Panc1 (cell line): ENCODE measurements at regions not wholly inside any gene's neighbourhood (a gene's known extent, or its start where the extent isn't known, plus 50 kb on each side); places are given as distances from the start of the nearest gene placed in this dataset.

Source experiments
- ATAC-seq: fragments of 200-7000 bp; cut with Tn5 transposase; 2 replicates; pipeline ENCODE4 v1.9.1; 2020; ENCODE audit warnings: mild to moderate bottlenecking, moderate library complexity
- BruUV-seq: library from RNA; stranded (reverse); fragments of 400-500 nt; replicated peaks from 2 replicates; lab custom pipeline; 2021; lab: Mats Ljungman, UMichigan
- CTCF ChIA-PET: fragments of 300-600 bp; sonication (Branson Sonifier 250); formaldehyde crosslinking; loops from one replicate; lab custom pipeline; 2022; ENCODE audit warnings: antibody characterized with exemption; lab: Charles Lee
- POLR2A ChIA-PET: fragments of 300-600 bp; sonication (Branson Sonifier 250); formaldehyde crosslinking; loops from one replicate; lab custom pipeline; 2022; ENCODE audit warnings: antibody characterized with exemption; lab: Charles Lee
- DNase-seq: peaks from one replicate; pipeline ENCODE4 v3.0.0-alpha.2; 2010; ENCODE audit warnings: low read depth, low spot score
- H3K27ac ChIP-seq: 2 replicates; pipeline ENCODE4 v1.5.1; 2011; ENCODE audit warnings: mild to moderate bottlenecking, low read length, inconsistent platforms
- H3K27me3 ChIP-seq: fragments of 200-500 bp; sonication (Bioruptor generic); 2 replicates; pipeline ENCODE4 v1.6.0; 2014; ENCODE audit warnings: low read length, inconsistent platforms; ENCODE audit not compliant: control insufficient read depth, insufficient read depth
- H3K36me3 ChIP-seq: fragments of 200-500 bp; sonication (Bioruptor generic); 2 replicates; pipeline ENCODE4 v1.5.1; 2014; ENCODE audit warnings: inconsistent platforms, mild to moderate bottlenecking, low read length, moderate library complexity; ENCODE audit not compliant: control insufficient read depth, insufficient read depth
- H3K4me1 ChIP-seq: 2 replicates; pipeline ENCODE4 v1.5.1; 2011; ENCODE audit warnings: inconsistent platforms, mild to moderate bottlenecking, low read length, moderate library complexity; ENCODE audit not compliant: control insufficient read depth, insufficient read depth
- H3K4me3 ChIP-seq, 2 experiments: 2 replicates each; pipeline ENCODE4 v1.5.1; 2011 to 2012; ENCODE audit warnings: low read depth in 2 of 2, low read length in 2 of 2, mild to moderate bottlenecking in 2 of 2, inconsistent platforms in 1 of 2, moderate library complexity in 1 of 2
- H3K9me3 ChIP-seq: fragments of 200-500 bp; sonication (Bioruptor generic); 2 replicates; pipeline ENCODE4 v1.5.1; 2014; ENCODE audit warnings: low read depth, mild to moderate bottlenecking, inconsistent platforms, low read length, moderate library complexity; ENCODE audit not compliant: control insufficient read depth, insufficient read depth
- POLR2AphosphoS5 ChIP-seq: IDR thresholded peaks from 2 replicates; pipeline ENCODE4 v1.6.1; 2012; ENCODE audit warnings: mild to moderate bottlenecking, low read depth, low read length, moderate library complexity
- SIN3A ChIP-seq: IDR thresholded peaks from 2 replicates; pipeline ENCODE4 v1.6.1; 2012; ENCODE audit warnings: low read depth, mild to moderate bottlenecking, low read length, moderate library complexity, borderline replicate concordance; ENCODE audit not compliant: insufficient read depth
- TCF7L2 ChIP-seq: IDR thresholded peaks from 2 replicates; pipeline ENCODE4 v1.6.1; 2011; ENCODE audit warnings: mild to moderate bottlenecking, low read depth, low read length, inconsistent platforms
- in situ Hi-C: cut with HindIII; loops from 2 replicates; pipeline ENCODE4 v1.10.0; 2016; ENCODE audit warnings: low sequenced_read_pairs, low pct_unique_long_range_greater_than_20kb
- intact Hi-C: fragments of 100-400 bp; cut with micrococcal nuclease; formaldehyde crosslinking; loops from one replicate; pipeline ENCODE4 v1.10.0; 2022; ENCODE audit not compliant: unreplicated experiment
- TF ChIP-seq, protein P1 (sequence below), 2 experiments: IDR thresholded peaks; 2 replicates each; pipeline ENCODE4 v1.6.1; 2011 to 2012; ENCODE audit warnings: low read depth in 2 of 2, control low read depth in 1 of 2, low read length in 1 of 2, mild to moderate bottlenecking in 1 of 2, moderate library complexity in 1 of 2; ENCODE audit not compliant: insufficient read depth in 1 of 2
- TF ChIP-seq, protein P2 (sequence below): fragments of 450-650 bp; IDR thresholded peaks from 2 replicates; pipeline ENCODE4 v1.5.1; 2017; ENCODE audit warnings: mild to moderate bottlenecking

DNA sequence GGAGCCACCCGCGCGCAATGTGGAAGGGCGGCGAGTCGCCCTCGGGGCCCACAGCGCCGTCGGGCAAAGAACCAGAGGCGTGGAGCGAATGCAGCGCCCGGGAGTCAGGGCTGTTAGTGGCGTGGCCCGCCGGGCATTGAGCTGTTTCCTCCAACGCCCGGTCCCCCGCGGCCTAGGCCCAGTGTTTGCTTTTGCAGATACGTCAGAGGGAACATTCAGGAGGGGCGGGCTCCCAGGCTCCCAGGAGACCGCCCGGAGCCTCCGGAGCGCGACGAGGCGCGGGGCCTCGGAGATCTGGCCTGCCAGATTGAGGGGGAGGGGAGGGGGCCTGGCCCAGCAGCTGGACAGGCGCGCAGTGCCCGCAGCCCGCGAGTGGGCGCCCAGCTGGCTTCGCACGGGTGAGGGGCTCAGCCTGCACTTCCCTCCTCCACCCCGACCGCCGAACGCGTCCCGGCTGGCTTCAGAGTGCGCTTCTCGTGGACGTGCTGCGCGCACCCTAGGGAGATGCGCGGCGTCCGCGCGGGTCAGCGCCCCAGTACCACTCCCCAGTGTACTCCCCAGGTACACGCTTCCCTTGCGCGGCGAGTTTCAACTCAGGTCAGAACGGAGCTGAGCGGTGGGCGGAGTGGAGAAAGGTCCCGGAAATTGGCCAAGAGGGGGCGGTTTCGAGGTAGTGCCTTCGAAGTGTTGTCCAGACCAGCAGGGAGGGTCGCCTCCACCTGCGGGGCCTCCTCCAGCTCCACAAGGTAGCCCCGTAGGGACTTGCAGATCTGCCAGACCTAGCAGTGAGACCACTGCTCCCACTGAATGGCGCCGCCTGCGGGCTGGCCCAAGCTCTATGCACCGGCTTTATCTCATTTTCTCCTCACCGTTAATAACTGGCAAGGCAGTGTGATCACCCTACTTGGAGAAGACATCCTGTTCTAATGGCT is 130.4 kb downstream of the TMEM174 start:
- Histone ChIP-seq H3K4me1 (no peaks in the 10 kb centered on the region), H3K36me3 (no peaks in the 10 kb centered on the region), H3K27ac (no peak overlapping the region), H3K4me3 (no peak overlapping the region), H3K9me3 (no peaks in the 10 kb centered on the region), H3K27me3 (no peaks in the 10 kb centered on the region)
- BruUV-seq = no TSS peak
- TF ChIP-seq, protein P1, sequence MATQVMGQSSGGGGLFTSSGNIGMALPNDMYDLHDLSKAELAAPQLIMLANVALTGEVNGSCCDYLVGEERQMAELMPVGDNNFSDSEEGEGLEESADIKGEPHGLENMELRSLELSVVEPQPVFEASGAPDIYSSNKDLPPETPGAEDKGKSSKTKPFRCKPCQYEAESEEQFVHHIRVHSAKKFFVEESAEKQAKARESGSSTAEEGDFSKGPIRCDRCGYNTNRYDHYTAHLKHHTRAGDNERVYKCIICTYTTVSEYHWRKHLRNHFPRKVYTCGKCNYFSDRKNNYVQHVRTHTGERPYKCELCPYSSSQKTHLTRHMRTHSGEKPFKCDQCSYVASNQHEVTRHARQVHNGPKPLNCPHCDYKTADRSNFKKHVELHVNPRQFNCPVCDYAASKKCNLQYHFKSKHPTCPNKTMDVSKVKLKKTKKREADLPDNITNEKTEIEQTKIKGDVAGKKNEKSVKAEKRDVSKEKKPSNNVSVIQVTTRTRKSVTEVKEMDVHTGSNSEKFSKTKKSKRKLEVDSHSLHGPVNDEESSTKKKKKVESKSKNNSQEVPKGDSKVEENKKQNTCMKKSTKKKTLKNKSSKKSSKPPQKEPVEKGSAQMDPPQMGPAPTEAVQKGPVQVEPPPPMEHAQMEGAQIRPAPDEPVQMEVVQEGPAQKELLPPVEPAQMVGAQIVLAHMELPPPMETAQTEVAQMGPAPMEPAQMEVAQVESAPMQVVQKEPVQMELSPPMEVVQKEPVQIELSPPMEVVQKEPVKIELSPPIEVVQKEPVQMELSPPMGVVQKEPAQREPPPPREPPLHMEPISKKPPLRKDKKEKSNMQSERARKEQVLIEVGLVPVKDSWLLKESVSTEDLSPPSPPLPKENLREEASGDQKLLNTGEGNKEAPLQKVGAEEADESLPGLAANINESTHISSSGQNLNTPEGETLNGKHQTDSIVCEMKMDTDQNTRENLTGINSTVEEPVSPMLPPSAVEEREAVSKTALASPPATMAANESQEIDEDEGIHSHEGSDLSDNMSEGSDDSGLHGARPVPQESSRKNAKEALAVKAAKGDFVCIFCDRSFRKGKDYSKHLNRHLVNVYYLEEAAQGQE (IDR thresholded peaks at IDR 0.05; ENCODE audit: insufficient read depth in 1 of 2, low read depth in 2 of 2, low read length in 1 of 2) = no peak
- TF ChIP-seq POLR2AphosphoS5 = no peak
- no peak for TF ChIP-seq TCF7L2
- TF ChIP-seq, protein P2, sequence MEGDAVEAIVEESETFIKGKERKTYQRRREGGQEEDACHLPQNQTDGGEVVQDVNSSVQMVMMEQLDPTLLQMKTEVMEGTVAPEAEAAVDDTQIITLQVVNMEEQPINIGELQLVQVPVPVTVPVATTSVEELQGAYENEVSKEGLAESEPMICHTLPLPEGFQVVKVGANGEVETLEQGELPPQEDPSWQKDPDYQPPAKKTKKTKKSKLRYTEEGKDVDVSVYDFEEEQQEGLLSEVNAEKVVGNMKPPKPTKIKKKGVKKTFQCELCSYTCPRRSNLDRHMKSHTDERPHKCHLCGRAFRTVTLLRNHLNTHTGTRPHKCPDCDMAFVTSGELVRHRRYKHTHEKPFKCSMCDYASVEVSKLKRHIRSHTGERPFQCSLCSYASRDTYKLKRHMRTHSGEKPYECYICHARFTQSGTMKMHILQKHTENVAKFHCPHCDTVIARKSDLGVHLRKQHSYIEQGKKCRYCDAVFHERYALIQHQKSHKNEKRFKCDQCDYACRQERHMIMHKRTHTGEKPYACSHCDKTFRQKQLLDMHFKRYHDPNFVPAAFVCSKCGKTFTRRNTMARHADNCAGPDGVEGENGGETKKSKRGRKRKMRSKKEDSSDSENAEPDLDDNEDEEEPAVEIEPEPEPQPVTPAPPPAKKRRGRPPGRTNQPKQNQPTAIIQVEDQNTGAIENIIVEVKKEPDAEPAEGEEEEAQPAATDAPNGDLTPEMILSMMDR = no peak
- TF ChIP-seq SIN3A = no peak
- ChIA-PET POLR2A (no interaction called here), CTCF (no interaction called here)
- ATAC-seq = no peak
- in situ Hi-C loops = no loop called here
- intact Hi-C loops = no loop called here
- DNase-seq = no peak

DNA sequence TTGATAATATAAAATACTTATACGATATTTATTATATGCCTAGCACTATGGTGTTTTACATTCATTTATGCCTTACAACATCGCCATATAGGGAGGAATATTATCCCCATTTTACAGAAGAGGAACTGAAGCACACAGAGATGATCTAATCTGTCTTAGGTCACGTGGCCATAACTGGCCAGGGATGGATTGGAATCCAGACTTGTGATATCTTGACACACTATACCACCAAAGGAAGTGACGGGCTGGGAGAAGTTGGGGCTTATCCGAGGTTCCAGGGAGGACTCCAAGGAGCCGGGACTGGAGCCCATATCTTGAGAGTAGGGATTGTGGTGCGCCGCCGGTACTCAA is 129.8 kb downstream of the TMEM174 start:
- Histone ChIP-seq H3K9me3 (no peaks in the 10 kb centered on the region), H3K27me3 (no peaks in the 10 kb centered on the region), H3K27ac (no peak overlapping the region), H3K36me3 (no peaks in the 10 kb centered on the region), H3K4me1 (no peaks in the 10 kb centered on the region), H3K4me3 (no peak overlapping the region)
- in situ Hi-C loops = no loop called here
- TF ChIP-seq, protein P1 (IDR thresholded peaks at IDR 0.05; ENCODE audit: insufficient read depth in 1 of 2, low read depth in 2 of 2, low read length in 1 of 2) = no peak
- TF ChIP-seq, protein P2 = no peak
- TF ChIP-seq TCF7L2 = no peak
- no peak for TF ChIP-seq POLR2AphosphoS5
- TF ChIP-seq SIN3A = no peak
- CTCF ChIA-PET = no interaction called here
- intact Hi-C loops = no loop called here
- no peak for ATAC-seq
- POLR2A ChIA-PET = no interaction called here
- BruUV-seq = no TSS peak
- DNase-seq = no peak
